Calu3 (cell line): ENCODE measurements at regions not wholly inside any gene's neighbourhood (a gene's known extent, or its start where the extent isn't known, plus 50 kb on each side); places are given as distances from the start of the nearest gene placed in this dataset.

ENCODE experiments used
- BruUV-seq: library from RNA; stranded (reverse); fragments of 400-500 nt; replicated peaks from 2 replicates; lab custom pipeline; 2021; lab: Mats Ljungman, UMichigan
- CTCF ChIA-PET: fragments of 300-600 bp; sonication (Branson Sonifier 250); formaldehyde crosslinking; loops from one replicate; lab custom pipeline; 2022; ENCODE audit warnings: antibody characterized with exemption; lab: Charles Lee
- DNase-seq: peaks from one replicate; pipeline ENCODE4 v3.0.0; 2022
- H3K27ac Mint-ChIP-seq: one replicate; pipeline ENCODE4 v1.8.0; 2022; ENCODE audit warnings: mixed read lengths; ENCODE audit not compliant: unreplicated experiment
- H3K27me3 Mint-ChIP-seq: one replicate; pipeline ENCODE4 v1.8.0; 2022; ENCODE audit warnings: mixed read lengths; ENCODE audit not compliant: unreplicated experiment
- H3K36me3 Mint-ChIP-seq: one replicate; pipeline ENCODE4 v1.8.0; 2022; ENCODE audit warnings: mild to moderate bottlenecking, moderate library complexity, mixed read lengths; ENCODE audit not compliant: insufficient read depth, unreplicated experiment
- H3K4me1 Mint-ChIP-seq: one replicate; pipeline ENCODE4 v1.8.0; 2022; ENCODE audit warnings: mild to moderate bottlenecking, low read depth, mixed read lengths; ENCODE audit not compliant: unreplicated experiment
- H3K4me3 Mint-ChIP-seq: one replicate; pipeline ENCODE4 v1.8.0; 2022; ENCODE audit warnings: mild to moderate bottlenecking, low read depth, moderate library complexity, mixed read lengths; ENCODE audit not compliant: unreplicated experiment
- H3K9me3 Mint-ChIP-seq: one replicate; pipeline ENCODE4 v1.8.0; 2022; ENCODE audit warnings: low read depth, mixed read lengths; ENCODE audit not compliant: unreplicated experiment
- intact Hi-C: fragments of 100-400 bp; cut with micrococcal nuclease; formaldehyde crosslinking; loops from one replicate; pipeline ENCODE4 v1.10.0; 2022; ENCODE audit not compliant: unreplicated experiment
- TF ChIP-seq, protein P1 (sequence below): fragments of 200-600 bp; IDR thresholded peaks from one replicate; pipeline ENCODE4 v1.8.0; 2022; ENCODE audit warnings: antibody characterized with exemption; ENCODE audit not compliant: unreplicated experiment

DNA sequence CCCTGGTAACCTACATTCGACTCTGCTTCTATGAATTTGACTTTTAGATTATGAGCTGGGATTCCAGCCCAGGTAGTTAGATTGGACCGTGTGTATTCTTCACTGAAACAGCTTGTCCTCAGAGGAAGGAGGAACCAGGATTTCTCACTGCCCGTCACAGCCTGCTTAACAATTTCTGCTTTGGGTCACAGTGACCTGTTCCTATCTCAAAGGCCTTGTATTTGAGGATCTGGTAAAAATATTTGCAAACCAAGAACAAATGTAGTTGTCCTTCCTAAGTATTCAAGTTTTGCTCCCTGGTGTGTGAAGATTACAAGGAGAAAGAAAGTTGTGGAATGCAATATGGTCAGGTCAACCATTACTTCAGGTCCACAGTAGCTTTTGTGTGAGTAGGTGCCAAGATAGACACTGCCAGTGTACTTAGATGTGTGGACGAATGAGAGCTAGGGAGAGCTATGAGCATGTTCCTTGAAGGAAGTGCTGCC is 55.1 kb downstream of the KIF4B start:
- no peaks in the 10 kb centered on the region for H3K36me3 Mint-ChIP-seq
- no TSS peak for BruUV-seq
- DNase-seq = no peak
- H3K4me3 Mint-ChIP-seq = no peak overlapping the region
- CTCF ChIA-PET = no interaction called here
- H3K27ac Mint-ChIP-seq = no peak overlapping the region
- H3K27me3 Mint-ChIP-seq = peaks cover 27% of the 10 kb centered on the region
- TF ChIP-seq, protein P1, sequence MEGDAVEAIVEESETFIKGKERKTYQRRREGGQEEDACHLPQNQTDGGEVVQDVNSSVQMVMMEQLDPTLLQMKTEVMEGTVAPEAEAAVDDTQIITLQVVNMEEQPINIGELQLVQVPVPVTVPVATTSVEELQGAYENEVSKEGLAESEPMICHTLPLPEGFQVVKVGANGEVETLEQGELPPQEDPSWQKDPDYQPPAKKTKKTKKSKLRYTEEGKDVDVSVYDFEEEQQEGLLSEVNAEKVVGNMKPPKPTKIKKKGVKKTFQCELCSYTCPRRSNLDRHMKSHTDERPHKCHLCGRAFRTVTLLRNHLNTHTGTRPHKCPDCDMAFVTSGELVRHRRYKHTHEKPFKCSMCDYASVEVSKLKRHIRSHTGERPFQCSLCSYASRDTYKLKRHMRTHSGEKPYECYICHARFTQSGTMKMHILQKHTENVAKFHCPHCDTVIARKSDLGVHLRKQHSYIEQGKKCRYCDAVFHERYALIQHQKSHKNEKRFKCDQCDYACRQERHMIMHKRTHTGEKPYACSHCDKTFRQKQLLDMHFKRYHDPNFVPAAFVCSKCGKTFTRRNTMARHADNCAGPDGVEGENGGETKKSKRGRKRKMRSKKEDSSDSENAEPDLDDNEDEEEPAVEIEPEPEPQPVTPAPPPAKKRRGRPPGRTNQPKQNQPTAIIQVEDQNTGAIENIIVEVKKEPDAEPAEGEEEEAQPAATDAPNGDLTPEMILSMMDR = no peak
- intact Hi-C loops = no loop called here
- no peaks in the 10 kb centered on the region for H3K4me1 Mint-ChIP-seq
- peaks cover 3% of the 10 kb centered on the region for H3K9me3 Mint-ChIP-seq

DNA sequence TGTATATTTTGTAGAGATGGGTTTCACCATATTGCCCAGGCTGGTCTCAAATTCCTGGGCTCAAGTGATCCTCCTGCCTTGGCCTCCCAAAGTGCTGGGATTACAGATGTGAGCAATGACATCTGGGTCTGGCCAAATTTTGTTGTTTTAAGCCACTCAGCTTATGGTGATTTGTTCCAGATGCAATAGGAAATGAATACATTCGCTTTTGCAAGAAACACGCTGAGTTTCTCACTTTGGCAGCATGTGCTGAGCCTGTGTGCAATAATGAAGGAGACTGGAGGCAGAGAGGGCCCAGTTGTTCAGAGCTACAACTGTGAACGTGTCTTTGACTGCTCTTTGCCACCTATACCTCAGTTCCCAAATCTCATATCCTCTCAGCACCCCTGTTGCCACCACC is 56.4 kb downstream of the KIF4B start:
- peaks cover 3% of the 10 kb centered on the region for H3K9me3 Mint-ChIP-seq
- DNase-seq = no peak
- no TSS peak for BruUV-seq
- no peak overlapping the region for H3K27ac Mint-ChIP-seq
- TF ChIP-seq, protein P1 = no peak
- no peaks in the 10 kb centered on the region for H3K36me3 Mint-ChIP-seq
- H3K4me3 Mint-ChIP-seq = no peak overlapping the region
- peaks cover 23% of the 10 kb centered on the region for H3K27me3 Mint-ChIP-seq
- CTCF ChIA-PET = no interaction called here
- H3K4me1 Mint-ChIP-seq = no peaks in the 10 kb centered on the region
- intact Hi-C loops = no loop called here

DNA sequence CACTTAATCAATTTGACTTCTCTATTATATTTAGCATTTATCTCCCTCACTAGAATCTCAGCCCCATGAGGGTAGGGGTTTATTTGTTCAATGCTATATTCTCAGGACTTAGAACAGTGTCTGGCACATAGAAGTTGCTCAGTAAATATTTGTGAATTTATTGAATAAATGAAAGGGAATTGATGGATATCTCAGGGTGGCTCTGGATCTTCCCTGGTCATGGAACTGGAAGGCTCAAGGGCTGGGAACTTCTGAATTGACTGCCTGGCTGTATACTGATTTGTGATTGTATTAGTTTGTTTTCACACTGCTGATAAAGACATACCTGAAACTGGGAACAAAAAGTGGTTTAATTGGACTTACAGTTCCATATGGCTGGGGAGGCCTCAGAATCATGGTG is 57.2 kb downstream of the KIF4B start:
- intact Hi-C loops = no loop called here
- no peak overlapping the region for H3K27ac Mint-ChIP-seq
- peaks cover 3% of the 10 kb centered on the region for H3K9me3 Mint-ChIP-seq
- H3K4me1 Mint-ChIP-seq = no peaks in the 10 kb centered on the region
- no TSS peak for BruUV-seq
- CTCF ChIA-PET = no interaction called here
- DNase-seq = no peak
- no peak overlapping the region for H3K4me3 Mint-ChIP-seq
- TF ChIP-seq, protein P1 = no peak
- H3K27me3 Mint-ChIP-seq = peaks cover 27% of the 10 kb centered on the region
- H3K36me3 Mint-ChIP-seq = no peaks in the 10 kb centered on the region

DNA sequence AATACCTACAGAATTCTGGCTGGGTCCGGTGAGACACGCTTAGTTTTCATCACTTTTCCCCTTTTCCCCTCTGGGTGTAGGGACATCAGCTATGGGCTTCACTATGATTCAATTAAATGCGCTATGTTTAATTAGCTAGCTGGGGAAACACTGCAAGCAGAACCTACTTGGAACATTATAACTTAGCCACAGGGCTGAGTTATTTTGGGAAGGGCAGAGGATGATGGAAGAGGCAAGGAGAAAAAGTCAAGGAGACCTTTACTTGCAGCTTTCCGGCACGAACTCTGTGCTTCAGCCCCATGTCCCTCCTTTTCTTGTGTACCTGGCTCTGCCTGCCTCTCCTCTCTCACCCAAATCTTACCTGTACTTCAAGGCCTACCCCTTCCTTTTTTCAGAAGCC is 62.8 kb downstream of the KIF4B start:
- H3K9me3 Mint-ChIP-seq = peaks cover 3% of the 10 kb centered on the region
- TF ChIP-seq, protein P1 = no peak
- H3K36me3 Mint-ChIP-seq = no peaks in the 10 kb centered on the region
- H3K27ac Mint-ChIP-seq = no peak overlapping the region
- no peak overlapping the region for H3K4me3 Mint-ChIP-seq
- peaks cover 41% of the 10 kb centered on the region for H3K27me3 Mint-ChIP-seq
- no peaks in the 10 kb centered on the region for H3K4me1 Mint-ChIP-seq
- intact Hi-C loops = no loop called here
- DNase-seq = no peak
- CTCF ChIA-PET = no interaction called here
- no TSS peak for BruUV-seq
